Endodermal cell (in vitro differentiated cells): ENCODE measurements at regions not wholly inside any gene's neighbourhood (a gene's known extent, or its start where the extent isn't known, plus 50 kb on each side); places are given as distances from the start of the nearest gene placed in this dataset.

ENCODE experiments used
- DNase-seq: peaks from one replicate; pipeline ENCODE4 v3.0.0-alpha.2; 2017
- H3K27ac ChIP-seq: 2 replicates; pipeline ENCODE4 v1.5.1; 2013; ENCODE audit warnings: mild to moderate bottlenecking, low read depth, low read length, moderate library complexity
- H3K27me3 ChIP-seq: 2 replicates; pipeline ENCODE4 v1.6.1; 2013; ENCODE audit warnings: mild to moderate bottlenecking, low read length, moderate library complexity; ENCODE audit not compliant: insufficient read depth, control insufficient read depth, poor library complexity, severe bottlenecking
- H3K36me3 ChIP-seq: 2 replicates; pipeline ENCODE4 v1.7.0; 2013; ENCODE audit warnings: mild to moderate bottlenecking, low read length, moderate library complexity; ENCODE audit not compliant: control insufficient read depth, insufficient read depth
- H3K4me1 ChIP-seq: one replicate; pipeline ENCODE4 v1.7.0; 2013; ENCODE audit warnings: low read length; ENCODE audit not compliant: control insufficient read depth, insufficient read depth
- H3K4me3 ChIP-seq: 2 replicates; pipeline ENCODE4 v1.5.1; 2013; ENCODE audit warnings: mild to moderate bottlenecking, low read length, moderate library complexity
- H3K9ac ChIP-seq: 2 replicates; pipeline ENCODE4 v1.6.1; 2013; ENCODE audit warnings: mild to moderate bottlenecking, low read length, moderate library complexity; ENCODE audit not compliant: poor library complexity, severe bottlenecking; ENCODE audit errors: extremely low read depth
- H3K9me3 ChIP-seq: 2 replicates; pipeline ENCODE4 v1.6.1; 2013; ENCODE audit warnings: mild to moderate bottlenecking, low read length, moderate library complexity; ENCODE audit not compliant: control insufficient read depth
- H3K27ac Mint-ChIP-seq: 2 replicates; pipeline ENCODE4 v1.8.0; 2020; ENCODE audit warnings: mixed read lengths
- H3K27me3 Mint-ChIP-seq: 2 replicates; pipeline ENCODE4 v1.8.0; 2021; ENCODE audit warnings: mild to moderate bottlenecking, mixed read lengths; ENCODE audit not compliant: insufficient read depth
- H3K36me3 Mint-ChIP-seq: 2 replicates; pipeline ENCODE4 v1.8.0; 2020; ENCODE audit warnings: low read depth, mixed read lengths
- H3K4me1 Mint-ChIP-seq: 2 replicates; pipeline ENCODE4 v1.8.0; 2020; ENCODE audit warnings: mixed read lengths
- H3K4me3 Mint-ChIP-seq: 2 replicates; pipeline ENCODE4 v1.8.0; 2020; ENCODE audit warnings: mild to moderate bottlenecking, moderate library complexity, mixed read lengths
- H3K9me3 Mint-ChIP-seq: 2 replicates; pipeline ENCODE4 v1.8.0; 2020; ENCODE audit warnings: mild to moderate bottlenecking, mixed read lengths
- WGBS, 2 experiments: methylation state at CpG; one replicate each; pipeline versions ENCODE4 v1.1.5 to v1.1.7; 2013; ENCODE audit warnings: missing lambda C conversion rate in 2 of 2, mixed read lengths in 1 of 2; ENCODE audit not compliant: insufficient coverage in 1 of 2, insufficient read length in 1 of 2; 5-methylcytosine and 5-hydroxymethylcytosine counted together
- TF ChIP-seq, protein P1 (sequence below): fragments of 200-600 bp; sonication (generic); conservative IDR thresholded peaks from 2 replicates; pipeline ENCODE4 v1.5.0; 2021; ENCODE audit warnings: antibody characterized with exemption, mild to moderate bottlenecking

DNA sequence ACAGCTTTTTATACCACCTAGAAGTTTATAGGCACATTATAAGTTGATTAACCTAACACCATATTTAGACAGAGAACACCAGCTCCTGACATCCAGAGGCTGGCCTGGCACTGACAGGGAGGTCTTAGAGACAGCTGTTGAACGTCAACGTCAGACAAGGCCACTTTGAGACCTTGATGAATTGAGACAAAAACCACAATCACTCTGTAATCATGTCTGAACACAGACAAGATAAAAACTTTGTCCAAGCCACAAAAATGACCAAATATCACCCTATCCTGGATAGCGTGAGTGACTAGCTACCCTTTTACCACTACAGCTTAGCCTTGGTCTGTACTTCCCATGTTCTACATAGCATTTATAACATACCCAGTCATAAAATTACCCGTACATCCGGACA, 403.6 kb upstream of the CHRM3 start:
- Mint-ChIP-seq H3K27me3 (no peaks in the 10 kb centered on the region), H3K4me3 (no peak overlapping the region), H3K4me1 (no peaks in the 10 kb centered on the region), H3K9me3 (peaks cover 6% of the 10 kb centered on the region), H3K36me3 (no peaks in the 10 kb centered on the region), H3K27ac (no peak overlapping the region)
- no peaks in the 10 kb centered on the region for H3K36me3 ChIP-seq
- no peaks in the 10 kb centered on the region for H3K4me1 ChIP-seq
- TF ChIP-seq, protein P1, sequence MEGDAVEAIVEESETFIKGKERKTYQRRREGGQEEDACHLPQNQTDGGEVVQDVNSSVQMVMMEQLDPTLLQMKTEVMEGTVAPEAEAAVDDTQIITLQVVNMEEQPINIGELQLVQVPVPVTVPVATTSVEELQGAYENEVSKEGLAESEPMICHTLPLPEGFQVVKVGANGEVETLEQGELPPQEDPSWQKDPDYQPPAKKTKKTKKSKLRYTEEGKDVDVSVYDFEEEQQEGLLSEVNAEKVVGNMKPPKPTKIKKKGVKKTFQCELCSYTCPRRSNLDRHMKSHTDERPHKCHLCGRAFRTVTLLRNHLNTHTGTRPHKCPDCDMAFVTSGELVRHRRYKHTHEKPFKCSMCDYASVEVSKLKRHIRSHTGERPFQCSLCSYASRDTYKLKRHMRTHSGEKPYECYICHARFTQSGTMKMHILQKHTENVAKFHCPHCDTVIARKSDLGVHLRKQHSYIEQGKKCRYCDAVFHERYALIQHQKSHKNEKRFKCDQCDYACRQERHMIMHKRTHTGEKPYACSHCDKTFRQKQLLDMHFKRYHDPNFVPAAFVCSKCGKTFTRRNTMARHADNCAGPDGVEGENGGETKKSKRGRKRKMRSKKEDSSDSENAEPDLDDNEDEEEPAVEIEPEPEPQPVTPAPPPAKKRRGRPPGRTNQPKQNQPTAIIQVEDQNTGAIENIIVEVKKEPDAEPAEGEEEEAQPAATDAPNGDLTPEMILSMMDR = no peak
- 87 to 91% methylated on average over 5 of the region's 5 CpGs for WGBS, 2 experiments
- no peak overlapping the region for H3K9ac ChIP-seq
- H3K27ac ChIP-seq = no peak overlapping the region
- peaks cover 3% of the 10 kb centered on the region for H3K9me3 ChIP-seq
- H3K27me3 ChIP-seq = no peaks in the 10 kb centered on the region
- no peak for DNase-seq
- H3K4me3 ChIP-seq = no peak overlapping the region

DNA sequence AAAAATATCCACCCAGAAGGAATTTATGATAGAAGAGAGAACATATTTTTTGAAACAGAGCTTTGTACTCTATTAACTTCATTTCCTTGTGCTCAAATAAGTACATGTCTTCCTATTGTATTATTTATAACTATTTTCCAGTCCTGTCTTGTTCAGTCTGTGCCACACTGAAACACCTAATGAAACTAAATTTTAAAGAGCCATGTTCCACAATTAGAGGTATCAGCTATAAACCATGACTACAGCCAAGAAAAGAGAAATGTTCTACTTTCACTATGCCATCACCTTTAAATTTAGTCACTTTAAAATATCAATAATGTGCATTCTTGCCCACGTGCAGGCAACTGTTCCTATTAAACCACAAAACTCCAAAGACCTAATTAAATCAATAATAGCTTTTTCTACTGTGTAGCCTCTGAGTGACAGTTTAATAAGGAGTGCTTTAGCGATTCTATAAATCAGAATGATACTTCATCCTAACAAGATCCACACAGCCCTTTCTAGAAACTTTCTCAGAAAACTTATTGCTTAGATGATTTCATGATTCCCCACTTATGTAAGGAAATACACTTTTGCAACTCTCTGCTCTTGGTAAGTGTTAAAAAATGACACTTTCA, 404.9 kb upstream of the CHRM3 start:
- Histone ChIP-seq H3K27ac (no peak overlapping the region), H3K27me3 (no peaks in the 10 kb centered on the region), H3K4me3 (no peak overlapping the region), H3K9ac (no peak overlapping the region), H3K36me3 (no peaks in the 10 kb centered on the region), H3K4me1 (no peaks in the 10 kb centered on the region), H3K9me3 (no peaks in the 10 kb centered on the region)
- DNase-seq = no peak
- 75 to 86% methylated on average over 1 to 2 of the region's 2 CpGs for WGBS, 2 experiments
- Mint-ChIP-seq H3K4me3 (no peak overlapping the region), H3K27ac (no peak overlapping the region), H3K9me3 (no peaks in the 10 kb centered on the region), H3K4me1 (no peaks in the 10 kb centered on the region), H3K36me3 (no peaks in the 10 kb centered on the region), H3K27me3 (no peaks in the 10 kb centered on the region)
- TF ChIP-seq, protein P1 = no peak

DNA sequence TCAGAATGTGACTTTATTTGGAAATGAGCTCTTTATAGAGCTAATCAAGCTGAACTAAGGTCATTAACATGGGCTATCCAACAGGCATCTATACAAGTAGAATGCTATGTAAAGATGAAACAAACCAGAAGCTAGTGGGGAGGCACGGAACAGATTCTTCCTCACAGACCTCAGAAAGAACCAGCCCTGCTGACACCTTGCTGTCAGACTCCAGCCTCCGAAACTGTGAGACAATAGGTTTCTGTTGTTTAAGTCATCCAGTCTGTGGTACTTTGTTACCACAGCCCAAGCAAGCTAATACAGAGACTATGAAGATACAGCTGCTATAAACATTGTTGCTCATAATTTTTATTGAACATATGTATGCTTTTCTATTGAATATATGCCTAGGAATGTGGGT, 406.3 kb upstream of the CHRM3 start:
- H3K4me3 ChIP-seq = no peak overlapping the region
- H3K9me3 Mint-ChIP-seq = peaks cover 2% of the 10 kb centered on the region
- no peaks in the 10 kb centered on the region for H3K36me3 ChIP-seq
- H3K27ac ChIP-seq = no peak overlapping the region
- H3K4me1 Mint-ChIP-seq = no peaks in the 10 kb centered on the region
- WGBS, 2 experiments = 93% methylated on average over 2 of the region's 2 CpGs; no CpG with 5 or more reads in 1 of the 2 experiments
- H3K27me3 Mint-ChIP-seq = no peaks in the 10 kb centered on the region
- H3K4me1 ChIP-seq = no peaks in the 10 kb centered on the region
- H3K27me3 ChIP-seq = no peaks in the 10 kb centered on the region
- H3K4me3 Mint-ChIP-seq = no peak overlapping the region
- no peak overlapping the region for H3K27ac Mint-ChIP-seq
- H3K36me3 Mint-ChIP-seq = no peaks in the 10 kb centered on the region
- H3K9ac ChIP-seq = no peak overlapping the region
- H3K9me3 ChIP-seq = no peaks in the 10 kb centered on the region
- TF ChIP-seq, protein P1 = no peak
- DNase-seq = no peak
